Heart left ventricle (tissue), 16 donors: ENCODE measurements at regions not wholly inside any gene's neighbourhood (a gene's known extent, or its start where the extent isn't known, plus 50 kb on each side); places are given as distances from the start of the nearest gene placed in this dataset.

Experiments used
- ATAC-seq, 4 donors: fragments of 200-7000 bp; cut with Tn5 transposase; one replicate each; pipeline ENCODE4 v1.9.1; 2020 to 2022; ENCODE audit warnings: moderate library complexity in 4 of 4, mild to moderate bottlenecking in 3 of 4, moderate number of reproducible peaks in 1 of 4
- DNase-seq, 5 donors: peaks; one replicate each; pipeline ENCODE4 v3.0.0-alpha.2; 2020
- H3K27ac ChIP-seq, 12 donors: fragments of 200-600 bp; sonication (generic) in 4 of 12; one replicate each; pipeline versions ENCODE4 v1.5.0 to v1.8.0; 2016 to 2022; ENCODE audit warnings: mild to moderate bottlenecking in 2 of 12
- H3K27me3 ChIP-seq, 9 donors: fragments of 200-600 bp; sonication (generic) in 2 of 9; one replicate each; pipeline versions ENCODE4 v1.5.1 to v1.8.0; 2016 to 2022; ENCODE audit warnings: mild to moderate bottlenecking in 3 of 9
- H3K36me3 ChIP-seq, 9 donors: fragments of 200-600 bp; sonication (generic) in 2 of 9; one replicate each; pipeline versions ENCODE4 v1.5.0 to v1.8.0; 2018 to 2022; ENCODE audit warnings: mild to moderate bottlenecking in 2 of 9
- H3K4me1 ChIP-seq, 12 donors: fragments of 200-600 bp; sonication (generic) in 4 of 12; one replicate each; pipeline versions ENCODE4 v1.5.0 to v1.8.0; 2016 to 2022; ENCODE audit warnings: mild to moderate bottlenecking in 3 of 12
- H3K4me3 ChIP-seq, 12 donors: fragments of 200-600 bp; sonication (generic) in 4 of 12; one replicate each; pipeline versions ENCODE4 v1.5.0 to v1.8.0; 2017 to 2022; ENCODE audit warnings: mild to moderate bottlenecking in 9 of 12, moderate library complexity in 4 of 12
- H3K9me3 ChIP-seq, 12 donors: fragments of 200-600 bp; sonication (generic) in 4 of 12; one replicate each; pipeline versions ENCODE4 v1.5.0 to v1.8.0; 2016 to 2022; ENCODE audit warnings: mild to moderate bottlenecking in 1 of 12
- POLR2A ChIP-seq, 2 donors: fragments of 450-650 bp; IDR thresholded peaks; one replicate each; pipeline ENCODE4 v1.6.1; 2017; ENCODE audit warnings: antibody characterized with exemption in 2 of 2, mild to moderate bottlenecking in 2 of 2, moderate library complexity in 2 of 2
- WGBS, 4 donors: extraction: QIAGEN DNeasy Blood & Tissue Kit in 2 of 4; methylation state at CpG; one replicate each; pipeline versions ENCODE4 v1.1.5 to v1.1.7; 2013 to 2018; 5-methylcytosine and 5-hydroxymethylcytosine counted together
- intact Hi-C, 10 donors: fragments of 100-400 bp; cut with DNase I; formaldehyde crosslinking; loops; one replicate each; pipeline versions ENCODE4 v1.11.1 to v1.14.2; 2022
- TF ChIP-seq, protein P1 (sequence below), 12 donors: fragments of 200-600 bp; sonication (generic) in 4 of 12; IDR thresholded peaks; one replicate each; pipeline versions ENCODE4 v1.5.0 to v1.8.0; 2018 to 2022; ENCODE audit warnings: antibody characterized with exemption in 12 of 12, mild to moderate bottlenecking in 5 of 12
- donor health status: ischemic (EF 13 %, LVEDD 7.1; RV severe dilation, severe dysfunction).
- donor health status: healthy with polysubstance abuse.
- donor health status: DM: no; HTN: yes; CAD: no.
- donor health status: DM: no; HTN: no; CAD: no.
- donor health status: ischemic (EF 25% LVEDD 6.9; RV normal size, moderate dysfunction).
- donor health status: ischemic (EF 25% LVEDD 5.7; RV mildly dilated, moderate dysfunction).
- donor health status: healthy.
- donor health status: DM: yes; HTN: yes; CAD: no.
- donor health status: ischemic (EF 35%, LVEDD 5.7; RV mildly dilated, moderate dysfunction).
- donor health status: nonischemic (EF 11% LVEDD 7.7; RV severe dilation, severe dysfunction).
- donor health status: DM: yes; HTN: yes; CAD: no.
- donor health status: PGD.
- donor health status: ischemic (EF 29% LVEDD 5.4; RV normal size, mild dysfunction).
- donor health status: nonischemic (EF 23%, LVEDD 6.1; RV moderate dilation, normal function).

DNA sequence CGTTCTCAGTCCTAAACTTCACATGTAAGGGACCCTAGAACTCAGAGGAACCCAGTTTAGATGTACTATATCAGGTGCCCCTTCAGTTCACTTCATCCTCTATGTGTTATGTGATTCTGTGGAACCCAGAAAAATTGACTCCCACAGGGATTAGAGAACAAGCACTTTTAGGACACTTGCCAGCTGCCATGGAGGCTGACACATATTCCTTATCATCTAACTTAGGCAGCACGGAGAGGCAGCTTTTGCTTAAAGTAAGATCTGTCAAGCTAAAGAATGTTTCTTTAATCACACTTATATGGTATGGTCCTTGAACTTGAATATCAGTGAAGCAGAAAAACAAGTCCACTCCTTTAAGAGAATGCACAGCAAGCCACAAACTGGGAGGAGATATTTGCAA, 701.5 kb upstream of the ID4 start:
- DNase-seq: no peak
- no peaks in the 10 kb centered on the region for H3K27me3 ChIP-seq
- no peaks in the 10 kb centered on the region for H3K4me1 ChIP-seq
- TF ChIP-seq POLR2A (IDR thresholded peaks at IDR 0.05): no peak
- TF ChIP-seq, protein P1, sequence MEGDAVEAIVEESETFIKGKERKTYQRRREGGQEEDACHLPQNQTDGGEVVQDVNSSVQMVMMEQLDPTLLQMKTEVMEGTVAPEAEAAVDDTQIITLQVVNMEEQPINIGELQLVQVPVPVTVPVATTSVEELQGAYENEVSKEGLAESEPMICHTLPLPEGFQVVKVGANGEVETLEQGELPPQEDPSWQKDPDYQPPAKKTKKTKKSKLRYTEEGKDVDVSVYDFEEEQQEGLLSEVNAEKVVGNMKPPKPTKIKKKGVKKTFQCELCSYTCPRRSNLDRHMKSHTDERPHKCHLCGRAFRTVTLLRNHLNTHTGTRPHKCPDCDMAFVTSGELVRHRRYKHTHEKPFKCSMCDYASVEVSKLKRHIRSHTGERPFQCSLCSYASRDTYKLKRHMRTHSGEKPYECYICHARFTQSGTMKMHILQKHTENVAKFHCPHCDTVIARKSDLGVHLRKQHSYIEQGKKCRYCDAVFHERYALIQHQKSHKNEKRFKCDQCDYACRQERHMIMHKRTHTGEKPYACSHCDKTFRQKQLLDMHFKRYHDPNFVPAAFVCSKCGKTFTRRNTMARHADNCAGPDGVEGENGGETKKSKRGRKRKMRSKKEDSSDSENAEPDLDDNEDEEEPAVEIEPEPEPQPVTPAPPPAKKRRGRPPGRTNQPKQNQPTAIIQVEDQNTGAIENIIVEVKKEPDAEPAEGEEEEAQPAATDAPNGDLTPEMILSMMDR (IDR thresholded peaks at IDR 0.05): no peak
- H3K4me3 ChIP-seq: no peak overlapping the region
- no peaks in the 10 kb centered on the region for H3K36me3 ChIP-seq
- no peak overlapping the region for H3K27ac ChIP-seq
- WGBS, 4 donors: 44 to 54% (median 49%) methylated on average over 2 of the region's 2 CpGs
- ATAC-seq: no peak
- intact Hi-C loops: no loop called here
- no peaks in the 10 kb centered on the region for H3K9me3 ChIP-seq

DNA sequence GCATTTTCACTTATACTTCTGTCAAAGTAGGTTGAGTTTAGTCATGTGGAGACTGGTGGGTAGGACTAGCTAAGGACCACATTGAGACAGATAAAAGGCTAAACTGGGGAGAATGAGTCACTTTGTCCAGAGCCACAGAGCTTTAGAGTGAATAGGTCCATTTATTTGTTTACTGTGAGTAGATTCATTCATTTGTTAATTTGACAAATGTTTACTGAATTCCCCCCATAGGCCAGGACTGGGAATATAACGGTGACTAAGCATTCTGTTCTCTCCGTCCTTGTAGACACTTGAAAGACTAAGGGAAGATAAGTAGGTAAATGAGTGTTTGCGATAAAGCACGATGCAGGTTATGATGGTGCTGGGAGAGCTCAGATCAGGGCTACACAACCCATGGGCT, 699.7 kb upstream of the ID4 start:
- no peaks in the 10 kb centered on the region for H3K27me3 ChIP-seq
- 48 to 65% (median 58%) methylated on average over 4 of the region's 4 CpGs for WGBS, 4 donors
- H3K9me3 ChIP-seq: no peaks in the 10 kb centered on the region
- intact Hi-C loops: no loop called here
- TF ChIP-seq, protein P1 (IDR thresholded peaks at IDR 0.05): no peak
- no peak for TF ChIP-seq POLR2A (IDR thresholded peaks at IDR 0.05)
- no peak overlapping the region for H3K4me3 ChIP-seq
- no peak overlapping the region for H3K27ac ChIP-seq
- no peak for ATAC-seq
- no peaks in the 10 kb centered on the region for H3K4me1 ChIP-seq
- no peaks in the 10 kb centered on the region for H3K36me3 ChIP-seq
- DNase-seq: no peak

DNA sequence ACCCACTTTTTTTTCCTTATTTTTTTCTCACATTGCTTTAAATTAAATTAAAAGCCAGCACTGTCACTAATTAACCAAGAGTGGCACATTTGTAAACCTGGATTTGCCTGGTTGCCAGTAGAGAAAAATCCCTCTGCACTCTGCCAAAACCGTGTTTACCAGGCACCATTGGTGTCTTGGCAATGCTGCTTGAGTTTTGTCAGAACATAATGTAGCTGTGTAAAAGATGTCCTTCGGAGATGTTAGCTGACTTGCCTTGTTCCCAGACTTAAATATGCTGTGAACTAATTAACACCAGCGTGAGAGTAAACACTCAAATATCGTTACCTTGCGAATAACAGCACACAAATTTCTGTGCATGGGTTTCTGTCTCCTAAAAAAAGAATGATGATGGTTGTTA, 694.9 kb upstream of the ID4 start:
- no peaks in the 10 kb centered on the region for H3K27me3 ChIP-seq
- H3K36me3 ChIP-seq: no peaks in the 10 kb centered on the region
- intact Hi-C loops: no loop called here
- ATAC-seq (no peak), DNase-seq (no peak)
- TF ChIP-seq POLR2A (IDR thresholded peaks at IDR 0.05): no peak
- TF ChIP-seq, protein P1 (IDR thresholded peaks at IDR 0.05): no peak
- no peak overlapping the region for H3K4me3 ChIP-seq
- WGBS, 4 donors: 83 to 87% (median 85%) methylated on average over 5 of the region's 5 CpGs
- no peaks in the 10 kb centered on the region for H3K9me3 ChIP-seq
- H3K27ac ChIP-seq: no peak overlapping the region
- no peaks in the 10 kb centered on the region for H3K4me1 ChIP-seq

GRCh38 chr6:19150307-19150706, 686.9 kb upstream of the ID4 start:
- TF ChIP-seq POLR2A (IDR thresholded peaks at IDR 0.05): no peak
- TF ChIP-seq, protein P1 (IDR thresholded peaks at IDR 0.05): no peak
- Histone ChIP-seq H3K36me3 (no peaks in the 10 kb centered on the region), H3K4me3 (no peak overlapping the region), H3K27me3 (no peaks in the 10 kb centered on the region), H3K4me1 (peaks cover 0 to 9% (median 0%) of the 10 kb centered on the region in 12 donors), H3K9me3 (no peaks in the 10 kb centered on the region), H3K27ac (no peak overlapping the region)
- DNase-seq (no peak), ATAC-seq (no peak)
- 84 to 87% (median 85%) methylated on average over 3 of the region's 3 CpGs for WGBS, 4 donors
- intact Hi-C loops: no loop called here
